ENCODE measurements at regions not wholly inside any gene's neighbourhood (a gene's known extent, or its start where the extent isn't known, plus 50 kb on each side); places are given as distances from the start of the nearest gene placed in this dataset.

- POLR2A ChIA-PET: no interaction called here
- no peaks in the 10 kb centered on the region for H3K4me1 Mint-ChIP-seq
Observed at GRCh38 chr6:66599541-66599940, 892.5 kb upstream of the EYS start.

GRCh38 chr6:66578362-66578761, 871.3 kb upstream of the EYS start:
- no peaks in the 10 kb centered on the region for H3K36me3 Mint-ChIP-seq (ENCODE audit: low read depth)
- no peaks in the 10 kb centered on the region for H3K27me3 Mint-ChIP-seq
- POLR2A ChIA-PET: no interaction called here
- no peak overlapping the region for H3K4me3 Mint-ChIP-seq
- CTCF ChIA-PET: no interaction called here
- H3K27ac Mint-ChIP-seq: no peak overlapping the region
- no peaks in the 10 kb centered on the region for H3K4me1 Mint-ChIP-seq
- H3K9me3 Mint-ChIP-seq: no peaks in the 10 kb centered on the region
- DNase-seq: no peak

More at GRCh38 chr6:66599541-66599940, 892.5 kb upstream of the EYS start:
- no peak overlapping the region for H3K4me3 Mint-ChIP-seq
- H3K27me3 Mint-ChIP-seq: no peaks in the 10 kb centered on the region
- DNase-seq: no peak
- no peak overlapping the region for H3K27ac Mint-ChIP-seq
- CTCF ChIA-PET: no interaction called here
- no peaks in the 10 kb centered on the region for H3K36me3 Mint-ChIP-seq (ENCODE audit: low read depth)
- peaks cover 9% of the 10 kb centered on the region for H3K9me3 Mint-ChIP-seq

GRCh38 chr6:66568271-66568670, 861.2 kb upstream of the EYS start:
- no peak overlapping the region for H3K27ac Mint-ChIP-seq
- no peak overlapping the region for H3K4me3 Mint-ChIP-seq
- no peaks in the 10 kb centered on the region for H3K36me3 Mint-ChIP-seq (ENCODE audit: low read depth)
- H3K27me3 Mint-ChIP-seq: no peaks in the 10 kb centered on the region
- no peak for DNase-seq
- no peaks in the 10 kb centered on the region for H3K4me1 Mint-ChIP-seq
- ChIA-PET CTCF (no interaction called here), POLR2A (no interaction called here)
- peaks cover 4% of the 10 kb centered on the region for H3K9me3 Mint-ChIP-seq

- Mint-ChIP-seq H3K36me3 (ENCODE audit: low read depth) (no peaks in the 10 kb centered on the region), H3K4me1 (no peaks in the 10 kb centered on the region), H3K9me3 (peaks cover 10% of the 10 kb centered on the region), H3K27ac (no peak overlapping the region), H3K4me3 (no peak overlapping the region), H3K27me3 (no peaks in the 10 kb centered on the region)
- ChIA-PET CTCF (no interaction called here), POLR2A (no interaction called here)
- no peak for DNase-seq
Observed at GRCh38 chr6:66561479-66561878, 854.5 kb upstream of the EYS start.

- no peaks in the 10 kb centered on the region for H3K36me3 Mint-ChIP-seq (ENCODE audit: low read depth)
Observed at GRCh38 chr6:66558189-66558588, 851.2 kb upstream of the EYS start.

GRCh38 chr6:66556936-66557335, 849.9 kb upstream of the EYS start:
- Mint-ChIP-seq H3K36me3 (ENCODE audit: low read depth) (no peaks in the 10 kb centered on the region), H3K4me1 (no peaks in the 10 kb centered on the region), H3K9me3 (peaks cover 25% of the 10 kb centered on the region), H3K27me3 (no peaks in the 10 kb centered on the region), H3K27ac (no peak overlapping the region), H3K4me3 (no peak overlapping the region)
- no peak for DNase-seq
- ChIA-PET CTCF (no interaction called here), POLR2A (no interaction called here)

More at GRCh38 chr6:66558189-66558588, 851.2 kb upstream of the EYS start:
- Mint-ChIP-seq H3K4me1 (no peaks in the 10 kb centered on the region), H3K4me3 (no peak overlapping the region), H3K27me3 (no peaks in the 10 kb centered on the region), H3K27ac (no peak overlapping the region), H3K9me3 (peaks cover 23% of the 10 kb centered on the region)
- CTCF ChIA-PET: no interaction called here
- DNase-seq: no peak
- POLR2A ChIA-PET: no interaction called here

GRCh38 chr6:66555082-66555481, 848.1 kb upstream of the EYS start:
- H3K4me1 Mint-ChIP-seq: no peaks in the 10 kb centered on the region
- H3K4me3 Mint-ChIP-seq: no peak overlapping the region
- DNase-seq: no peak
- no peaks in the 10 kb centered on the region for H3K27me3 Mint-ChIP-seq
- no peaks in the 10 kb centered on the region for H3K36me3 Mint-ChIP-seq (ENCODE audit: low read depth)
- CTCF ChIA-PET: no interaction called here
- H3K9me3 Mint-ChIP-seq: peaks cover 25% of the 10 kb centered on the region
- POLR2A ChIA-PET: no interaction called here
- H3K27ac Mint-ChIP-seq: no peak overlapping the region

GRCh38 chr6:66553441-66553840, 846.4 kb upstream of the EYS start:
- peaks cover 23% of the 10 kb centered on the region for H3K9me3 Mint-ChIP-seq
- H3K27ac Mint-ChIP-seq: no peak overlapping the region
- ChIA-PET CTCF (no interaction called here), POLR2A (no interaction called here)
- no peaks in the 10 kb centered on the region for H3K27me3 Mint-ChIP-seq
- no peak overlapping the region for H3K4me3 Mint-ChIP-seq
- no peak for DNase-seq
- H3K4me1 Mint-ChIP-seq: no peaks in the 10 kb centered on the region
- no peaks in the 10 kb centered on the region for H3K36me3 Mint-ChIP-seq (ENCODE audit: low read depth)

GRCh38 chr6:66538551-66539135, 831.6 kb upstream of the EYS start:
- H3K4me1 Mint-ChIP-seq: no peaks in the 10 kb centered on the region
- H3K27ac Mint-ChIP-seq: no peak overlapping the region
- ChIA-PET CTCF (no interaction called here), POLR2A (no interaction called here)
- DNase-seq: no peak
- no peak overlapping the region for H3K4me3 Mint-ChIP-seq
- no peaks in the 10 kb centered on the region for H3K36me3 Mint-ChIP-seq (ENCODE audit: low read depth)
- H3K27me3 Mint-ChIP-seq: no peaks in the 10 kb centered on the region
- peaks cover 7% of the 10 kb centered on the region for H3K9me3 Mint-ChIP-seq

- Mint-ChIP-seq H3K4me1 (no peaks in the 10 kb centered on the region), H3K4me3 (no peak overlapping the region), H3K27me3 (no peaks in the 10 kb centered on the region), H3K36me3 (ENCODE audit: low read depth) (no peaks in the 10 kb centered on the region), H3K9me3 (no peaks in the 10 kb centered on the region), H3K27ac (no peak overlapping the region)
- POLR2A ChIA-PET: no interaction called here
- DNase-seq: no peak
- CTCF ChIA-PET: no interaction called here
Observed at GRCh38 chr6:66533921-66534404, 826.9 kb upstream of the EYS start.

GRCh38 chr6:66526061-66526460, 819.0 kb upstream of the EYS start:
- H3K4me1 Mint-ChIP-seq: no peaks in the 10 kb centered on the region
- peaks cover 6% of the 10 kb centered on the region for H3K9me3 Mint-ChIP-seq
- no peaks in the 10 kb centered on the region for H3K36me3 Mint-ChIP-seq (ENCODE audit: low read depth)
- no peaks in the 10 kb centered on the region for H3K27me3 Mint-ChIP-seq
- POLR2A ChIA-PET: no interaction called here
- DNase-seq: no peak
- CTCF ChIA-PET: no interaction called here
- no peak overlapping the region for H3K27ac Mint-ChIP-seq
- no peak overlapping the region for H3K4me3 Mint-ChIP-seq

- Mint-ChIP-seq H3K36me3 (ENCODE audit: low read depth) (no peaks in the 10 kb centered on the region), H3K27ac (no peak overlapping the region), H3K27me3 (no peaks in the 10 kb centered on the region), H3K9me3 (peaks cover 6% of the 10 kb centered on the region), H3K4me1 (no peaks in the 10 kb centered on the region), H3K4me3 (no peak overlapping the region)
- no peak for DNase-seq
- ChIA-PET POLR2A (no interaction called here), CTCF (no interaction called here)
Observed at GRCh38 chr6:66522864-66523263, 815.8 kb upstream of the EYS start.

- peaks cover 3% of the 10 kb centered on the region for H3K9me3 Mint-ChIP-seq
- CTCF ChIA-PET: no interaction called here
Observed at GRCh38 chr6:66516377-66516776, 809.4 kb upstream of the EYS start.

GRCh38 chr6:66508433-66508832, 801.4 kb upstream of the EYS start:
- Mint-ChIP-seq H3K9me3 (peaks cover 12% of the 10 kb centered on the region), H3K27me3 (no peaks in the 10 kb centered on the region), H3K36me3 (ENCODE audit: low read depth) (no peaks in the 10 kb centered on the region)

More at GRCh38 chr6:66516377-66516776, 809.4 kb upstream of the EYS start:
- no peaks in the 10 kb centered on the region for H3K4me1 Mint-ChIP-seq
- H3K36me3 Mint-ChIP-seq (ENCODE audit: low read depth): no peaks in the 10 kb centered on the region
- POLR2A ChIA-PET: no interaction called here
- H3K27me3 Mint-ChIP-seq: no peaks in the 10 kb centered on the region
- no peak overlapping the region for H3K4me3 Mint-ChIP-seq
- DNase-seq: no peak
- H3K27ac Mint-ChIP-seq: no peak overlapping the region

GRCh38 chr6:66499851-66500250, 792.8 kb upstream of the EYS start:
- ChIA-PET POLR2A (no interaction called here), CTCF (no interaction called here)
- H3K27ac Mint-ChIP-seq: no peak overlapping the region
- H3K9me3 Mint-ChIP-seq: peaks cover 2% of the 10 kb centered on the region
- H3K27me3 Mint-ChIP-seq: no peaks in the 10 kb centered on the region
- no peaks in the 10 kb centered on the region for H3K4me1 Mint-ChIP-seq
- no peak overlapping the region for H3K4me3 Mint-ChIP-seq
- no peaks in the 10 kb centered on the region for H3K36me3 Mint-ChIP-seq (ENCODE audit: low read depth)
- no peak for DNase-seq

More at GRCh38 chr6:66508433-66508832, 801.4 kb upstream of the EYS start:
- POLR2A ChIA-PET: no interaction called here
- H3K4me1 Mint-ChIP-seq: no peaks in the 10 kb centered on the region
- CTCF ChIA-PET: no interaction called here
- H3K27ac Mint-ChIP-seq: no peak overlapping the region
- H3K4me3 Mint-ChIP-seq: no peak overlapping the region
- DNase-seq: no peak
